HEK293T (cell line): ENCODE measurements at regions not wholly inside any gene's neighbourhood (a gene's known extent, or its start where the extent isn't known, plus 50 kb on each side); places are given as distances from the start of the nearest gene placed in this dataset.

Source experiments
- CTCF ChIA-PET: fragments of 350-600 bp; formaldehyde crosslinking; extraction: SDS; loops from one replicate; lab custom pipeline; 2021; ENCODE audit warnings: antibody characterized with exemption, inconsistent platforms; lab: Yijun Ruan, JAX
- POLR2A ChIA-PET: fragments of 350-600 bp; formaldehyde crosslinking; extraction: SDS; loops from one replicate; lab custom pipeline; 2020; ENCODE audit warnings: antibody characterized with exemption, inconsistent platforms; lab: Yijun Ruan, JAX
- DNase-seq: peaks from one replicate; pipeline ENCODE4 v3.0.0; 2012; ENCODE audit warnings: mixed read lengths; ENCODE audit errors: extremely low spot score
- ARNT ChIP-seq: fragments of 450-650 bp; IDR thresholded peaks from 2 replicates; pipeline ENCODE4 v1.6.1; 2017; ENCODE audit warnings: mild to moderate bottlenecking
- BHLHE40 ChIP-seq: fragments of 450-650 bp; IDR thresholded peaks from 2 replicates; pipeline ENCODE4 v1.6.1; 2016; ENCODE audit warnings: mild to moderate bottlenecking, moderate library complexity, borderline replicate concordance
- CTBP1 ChIP-seq: fragments of 450-650 bp; IDR thresholded peaks from 2 replicates; pipeline ENCODE4 v1.6.1; 2016; ENCODE audit warnings: borderline replicate concordance
- ELF4 ChIP-seq: fragments of 450-650 bp; IDR thresholded peaks from 2 replicates; pipeline ENCODE4 v1.6.1; 2017; ENCODE audit warnings: antibody characterized with exemption
- FOXA1 ChIP-seq: fragments of 450-650 bp; IDR thresholded peaks from 2 replicates; pipeline ENCODE4 v1.6.1; 2016; ENCODE audit warnings: mild to moderate bottlenecking
- FOXK2 ChIP-seq: fragments of 450-650 bp; IDR thresholded peaks from 2 replicates; pipeline ENCODE4 v1.6.1; 2016; ENCODE audit warnings: mild to moderate bottlenecking
- FOXM1 ChIP-seq: fragments of 450-650 bp; IDR thresholded peaks from 2 replicates; pipeline ENCODE4 v1.6.1; 2017; ENCODE audit warnings: mild to moderate bottlenecking, borderline replicate concordance
- HDGF ChIP-seq: fragments of 450-650 bp; IDR thresholded peaks from 2 replicates; pipeline ENCODE4 v1.6.1; 2017; ENCODE audit warnings: antibody characterized with exemption, borderline replicate concordance
- L3MBTL2 ChIP-seq: fragments of 450-650 bp; conservative IDR thresholded peaks from 2 replicates; pipeline ENCODE4 v1.6.1; 2016; ENCODE audit warnings: mild to moderate bottlenecking
- LEF1 ChIP-seq: fragments of 450-650 bp; IDR thresholded peaks from 2 replicates; pipeline ENCODE4 v1.6.1; 2017; ENCODE audit warnings: mild to moderate bottlenecking, borderline replicate concordance
- NFRKB ChIP-seq: fragments of 450-650 bp; IDR thresholded peaks from 2 replicates; pipeline ENCODE4 v1.6.1; 2016; ENCODE audit warnings: mild to moderate bottlenecking, moderate library complexity
- PKNOX1 ChIP-seq: fragments of 450-650 bp; IDR thresholded peaks from 2 replicates; pipeline ENCODE4 v1.6.1; 2016
- SP1 ChIP-seq: fragments of 450-650 bp; IDR thresholded peaks from 2 replicates; pipeline ENCODE4 v1.6.1; 2017
- SUZ12 ChIP-seq: fragments of 450-650 bp; IDR thresholded peaks from 2 replicates; pipeline ENCODE4 v1.6.1; 2016; ENCODE audit warnings: mild to moderate bottlenecking
- TARDBP ChIP-seq: fragments of 450-650 bp; IDR thresholded peaks from 2 replicates; pipeline ENCODE4 v1.6.1; 2016
- ZNF384 ChIP-seq: fragments of 450-650 bp; IDR thresholded peaks from 2 replicates; pipeline ENCODE4 v1.6.1; 2016

GRCh38 chr2:147061269-147061668 lies 783.6 kb upstream of the ACVR2A start:
- ChIA-PET CTCF (no interaction called here), POLR2A (no interaction called here)
- no peak for TF ChIP-seq CTBP1
- no peak for TF ChIP-seq SUZ12
- TF ChIP-seq TARDBP: no peak
- TF ChIP-seq ELF4: no peak
- no peak for TF ChIP-seq PKNOX1
- no peak for TF ChIP-seq BHLHE40
- TF ChIP-seq SP1: no peak
- TF ChIP-seq NFRKB: no peak
- no peak for TF ChIP-seq FOXM1
- no peak for TF ChIP-seq FOXA1
- TF ChIP-seq FOXK2: no peak
- no peak for TF ChIP-seq ARNT
- TF ChIP-seq LEF1: no peak
- no peak for TF ChIP-seq ZNF384
- TF ChIP-seq HDGF: no peak
- TF ChIP-seq L3MBTL2: no peak
- DNase-seq: no peak

GRCh38 chr2:147057892-147058490 lies 786.8 kb upstream of the ACVR2A start:
- POLR2A ChIA-PET: no interaction called here
- TF ChIP-seq NFRKB (no peak), TARDBP (no peak), PKNOX1 (no peak), LEF1 (no peak), SP1 (no peak), HDGF (no peak), L3MBTL2 (no peak), FOXK2 (no peak), FOXM1 (no peak), SUZ12 (no peak), ELF4 (no peak)
- no peak for DNase-seq
- CTCF ChIA-PET: no interaction called here

DNA sequence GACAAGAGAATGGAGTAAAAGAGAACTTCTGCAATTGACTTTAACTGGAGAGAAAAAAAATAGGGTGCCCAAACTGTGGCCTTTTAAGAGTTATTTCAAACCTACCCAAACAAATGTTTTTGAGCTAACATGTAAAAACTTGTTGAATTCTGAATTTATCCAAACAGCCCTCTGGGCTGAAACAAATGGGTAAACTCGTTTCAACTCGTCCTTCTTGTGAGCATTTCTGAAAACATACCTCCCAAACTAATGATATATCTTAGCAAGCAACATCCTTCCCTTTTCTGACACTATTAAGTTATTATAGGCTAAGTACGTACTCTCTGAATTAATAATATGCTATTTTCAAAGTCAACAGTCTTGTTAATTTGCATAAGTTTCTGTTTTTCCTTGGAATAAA lies 793.0 kb upstream of the ACVR2A start:
- DNase-seq: no peak
- POLR2A ChIA-PET: no interaction called here
- CTCF ChIA-PET: no interaction called here
- TF ChIP-seq CTBP1 (no peak), HDGF (no peak), SUZ12 (no peak), FOXK2 (no peak), PKNOX1 (no peak), TARDBP (no peak), BHLHE40 (no peak), ZNF384 (no peak), FOXA1 (no peak), FOXM1 (no peak), SP1 (no peak), ELF4 (no peak), ARNT (no peak), L3MBTL2 (no peak), LEF1 (no peak)

GRCh38 chr2:147051248-147051647 lies 793.6 kb upstream of the ACVR2A start:
- ChIA-PET CTCF (no interaction called here), POLR2A (no interaction called here)
- TF ChIP-seq L3MBTL2 (no peak), SP1 (no peak), HDGF (no peak), PKNOX1 (no peak), ELF4 (no peak), NFRKB (no peak), BHLHE40 (no peak), LEF1 (no peak), TARDBP (no peak), FOXK2 (no peak), FOXA1 (no peak)
- DNase-seq: no peak

- CTCF ChIA-PET: no interaction called here
- POLR2A ChIA-PET: no interaction called here
- no peak for DNase-seq
- no peak for TF ChIP-seq FOXK2
Measured at GRCh38 chr2:147049957-147050356, 794.9 kb upstream of the ACVR2A start.

GRCh38 chr2:147046473-147046872 lies 798.4 kb upstream of the ACVR2A start:
- no peak for DNase-seq
- ChIA-PET POLR2A (no interaction called here), CTCF (no interaction called here)
- TF ChIP-seq FOXK2 (no peak), L3MBTL2 (no peak), FOXM1 (no peak), LEF1 (no peak), FOXA1 (no peak), SUZ12 (no peak), ELF4 (no peak), SP1 (no peak)
